A673 (cell line): ENCODE measurements at regions not wholly inside any gene's neighbourhood (a gene's known extent, or its start where the extent isn't known, plus 50 kb on each side); places are given as distances from the start of the nearest gene placed in this dataset.
"Not testable (repeated sequence)": the region's sequence is repeated elsewhere in the genome, so short reads cannot be mapped to it uniquely, and the experiment has no call there.

Source experiments
- EZH2 ChIP-seq: fragments of 200-600 bp; sonication (generic); IDR thresholded peaks from 2 replicates; pipeline ENCODE4 v1.6.1; 2017; ENCODE audit warnings: borderline replicate concordance, low read depth, mild to moderate bottlenecking, mixed read lengths, antibody characterized with exemption, low read length; ENCODE audit not compliant: poor library complexity, severe bottlenecking
- TF ChIP-seq, protein P1 (sequence below): fragments of 300-800, 200-600 bp; sonication (generic); conservative IDR thresholded peaks from 2 replicates; pipeline ENCODE4 v1.5.1; 2017; ENCODE audit warnings: low read depth, mild to moderate bottlenecking, antibody characterized with exemption, low read length, moderate library complexity, mixed read lengths

DNA sequence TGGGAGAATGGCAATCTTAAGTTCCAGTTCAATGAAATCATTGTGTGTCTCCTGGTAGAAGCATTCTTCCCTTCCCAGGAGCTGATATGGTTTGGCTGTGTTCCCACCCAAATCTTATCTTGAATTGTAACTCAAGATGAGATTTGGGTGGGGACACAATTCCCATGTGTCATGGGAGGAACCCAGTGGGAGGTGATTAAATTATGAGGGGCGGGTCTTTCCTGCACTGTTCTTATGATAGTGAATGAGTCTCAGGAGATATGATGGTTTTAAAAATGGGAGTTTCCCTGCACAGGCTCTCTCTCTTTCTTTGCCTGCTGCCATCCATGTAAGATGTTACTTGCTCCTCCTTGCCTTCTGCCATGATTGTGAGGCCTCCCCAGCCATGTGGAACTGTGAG, 108.3 kb upstream of the RUNX1 start:
- TF ChIP-seq, protein P1, sequence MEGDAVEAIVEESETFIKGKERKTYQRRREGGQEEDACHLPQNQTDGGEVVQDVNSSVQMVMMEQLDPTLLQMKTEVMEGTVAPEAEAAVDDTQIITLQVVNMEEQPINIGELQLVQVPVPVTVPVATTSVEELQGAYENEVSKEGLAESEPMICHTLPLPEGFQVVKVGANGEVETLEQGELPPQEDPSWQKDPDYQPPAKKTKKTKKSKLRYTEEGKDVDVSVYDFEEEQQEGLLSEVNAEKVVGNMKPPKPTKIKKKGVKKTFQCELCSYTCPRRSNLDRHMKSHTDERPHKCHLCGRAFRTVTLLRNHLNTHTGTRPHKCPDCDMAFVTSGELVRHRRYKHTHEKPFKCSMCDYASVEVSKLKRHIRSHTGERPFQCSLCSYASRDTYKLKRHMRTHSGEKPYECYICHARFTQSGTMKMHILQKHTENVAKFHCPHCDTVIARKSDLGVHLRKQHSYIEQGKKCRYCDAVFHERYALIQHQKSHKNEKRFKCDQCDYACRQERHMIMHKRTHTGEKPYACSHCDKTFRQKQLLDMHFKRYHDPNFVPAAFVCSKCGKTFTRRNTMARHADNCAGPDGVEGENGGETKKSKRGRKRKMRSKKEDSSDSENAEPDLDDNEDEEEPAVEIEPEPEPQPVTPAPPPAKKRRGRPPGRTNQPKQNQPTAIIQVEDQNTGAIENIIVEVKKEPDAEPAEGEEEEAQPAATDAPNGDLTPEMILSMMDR: not testable (repeated sequence)
- not testable (repeated sequence) for TF ChIP-seq EZH2
